HCT116 (cell line): ENCODE measurements at regions not wholly inside any gene's neighbourhood (a gene's known extent, or its start where the extent isn't known, plus 50 kb on each side); places are given as distances from the start of the nearest gene placed in this dataset.

Source experiments
- ATAC-seq: fragments of 200-7000 bp; cut with Tn5 transposase; 2 replicates; pipeline ENCODE4 v1.9.1; 2020; ENCODE audit warnings: mild to moderate bottlenecking, moderate library complexity
- BruUV-seq: library from RNA; stranded (reverse); fragments of 400-500 nt; replicated peaks from 2 replicates; lab custom pipeline; 2021; lab: Mats Ljungman, UMichigan
- CTCF ChIA-PET: fragments of 300-600 bp; sonication (Branson Sonifier 250); formaldehyde crosslinking; loops from one replicate; lab custom pipeline; 2021; ENCODE audit warnings: antibody characterized with exemption; lab: Charles Lee
- POLR2A ChIA-PET: fragments of 300-600, 350-600 bp; sonication (Branson Sonifier 250); formaldehyde crosslinking; loops from one replicate; lab custom pipeline; 2021; ENCODE audit warnings: antibody characterized with exemption; lab: Charles Lee
- RAD21 ChIA-PET, 2 experiments: fragments of 300-600 bp; sonication (Branson Sonifier 250); formaldehyde crosslinking; loops; one replicate each; lab custom pipeline; 2023; ENCODE audit warnings: low total read pairs in 2 of 2; ENCODE audit not compliant: uncharacterized antibody in 2 of 2, unreplicated experiment in 2 of 2, low non-redundant PET in 1 of 2; lab: Charles Lee
- DNase-seq: peaks from one replicate; pipeline ENCODE4 v3.0.0-alpha.2; 2010; ENCODE audit warnings: low read depth, low spot score
- H2AFZ ChIP-seq: fragments of 200-600 bp; shearing (Covaris generic), sonication (generic); 2 replicates; pipeline ENCODE4 v1.6.1; 2017; ENCODE audit warnings: low read depth, mixed run types, mixed read lengths, antibody characterized with exemption, low read length; ENCODE audit not compliant: poor library complexity, severe bottlenecking
- H3K27ac ChIP-seq: 2 replicates; pipeline ENCODE4 v1.5.1; 2012; ENCODE audit warnings: low read depth, low read length
- H3K27me3 ChIP-seq: fragments of 200-600 bp; sonication (generic); 2 replicates; pipeline ENCODE4 v1.6.1; 2016; ENCODE audit warnings: mixed run types, low read length, mixed read lengths; ENCODE audit not compliant: insufficient read depth
- H3K36me3 ChIP-seq, 2 experiments: fragments of 200-500 bp in 1 of 2; fragments of 200-600 bp in 1 of 2; sonication (Bioruptor generic) in 1 of 2; sonication (generic) in 1 of 2; 2 replicates each; pipeline versions ENCODE4 v1.5.1 to v1.6.1; 2014 to 2016; ENCODE audit warnings: low read length in 2 of 2, inconsistent platforms in 1 of 2, mixed read lengths in 1 of 2, mixed run types in 1 of 2; ENCODE audit not compliant: insufficient read depth in 2 of 2, control insufficient read depth in 1 of 2
- H3K4me1 ChIP-seq, 2 experiments: fragments of 200-600 bp in 1 of 2; sonication (generic) in 1 of 2; 2 replicates each; pipeline versions ENCODE4 v1.5.1 to v1.6.1; 2012 to 2017; ENCODE audit warnings: low read length in 2 of 2, inconsistent platforms in 1 of 2, mild to moderate bottlenecking in 1 of 2, mixed read lengths in 1 of 2, mixed run types in 1 of 2, moderate library complexity in 1 of 2; ENCODE audit not compliant: insufficient read depth in 2 of 2, control insufficient read depth in 1 of 2
- H3K4me2 ChIP-seq: fragments of 200-600 bp; sonication (generic); 2 replicates; pipeline ENCODE4 v1.6.1; 2017; ENCODE audit warnings: mixed run types, low read length, mixed read lengths
- H3K4me3 ChIP-seq, 2 experiments: fragments of 200-600 bp in 1 of 2; sonication (generic) in 1 of 2; replicated peaks in 1 of 2; 2 replicates each; pipeline ENCODE4 v1.5.1; 2011 to 2016; ENCODE audit warnings: low read length in 2 of 2, control low read depth in 1 of 2, low read depth in 1 of 2, mild to moderate bottlenecking in 1 of 2, mixed read lengths in 1 of 2, mixed run types in 1 of 2
- H3K79me2 ChIP-seq: fragments of 200-600 bp; sonication (generic); 2 replicates; pipeline ENCODE4 v1.6.1; 2017; ENCODE audit warnings: mild to moderate bottlenecking, mixed run types, low read length, moderate library complexity, mixed read lengths; ENCODE audit not compliant: insufficient read depth
- H3K9ac ChIP-seq: fragments of 200-600 bp; sonication (generic); 2 replicates; pipeline ENCODE4 v1.6.1; 2016; ENCODE audit warnings: low read length, mixed read lengths
- H3K9me2 ChIP-seq: fragments of 200-600 bp; sonication (generic), shearing (Covaris generic); 2 replicates; pipeline ENCODE4 v1.6.1; 2017; ENCODE audit warnings: mixed run types, mild to moderate bottlenecking, moderate library complexity; ENCODE audit not compliant: insufficient read depth
- H3K9me3 ChIP-seq, 2 experiments: fragments of 200-500 bp in 1 of 2; fragments of 200-600 bp in 1 of 2; sonication (Bioruptor generic) in 1 of 2; sonication (generic) in 1 of 2; 2 replicates each; pipeline ENCODE4 v1.6.1; 2014 to 2017; ENCODE audit warnings: low read length in 2 of 2, mixed read lengths in 2 of 2, inconsistent platforms in 1 of 2, low read depth in 1 of 2, mild to moderate bottlenecking in 1 of 2, mixed run types in 1 of 2, moderate library complexity in 1 of 2; ENCODE audit not compliant: control insufficient read depth in 1 of 2, insufficient read depth in 1 of 2
- H4K20me1 ChIP-seq: fragments of 200-600 bp; sonication (generic), shearing (Covaris generic); 2 replicates; pipeline ENCODE4 v1.6.1; 2017; ENCODE audit warnings: mixed run types, mild to moderate bottlenecking, moderate library complexity; ENCODE audit not compliant: insufficient read depth
- CEBPB ChIP-seq: IDR thresholded peaks from 2 replicates; pipeline ENCODE4 v1.6.1; 2012; ENCODE audit warnings: low read depth
- EGR1 ChIP-seq: IDR thresholded peaks from 2 replicates; pipeline ENCODE4 v1.6.1; 2012; ENCODE audit warnings: low read depth
- ELF1 ChIP-seq: IDR thresholded peaks from 2 replicates; pipeline ENCODE4 v1.6.1; 2012; ENCODE audit warnings: low read depth, borderline replicate concordance
- EZH2 ChIP-seq: fragments of 200-600 bp; sonication (generic); IDR thresholded peaks from 2 replicates; pipeline ENCODE4 v1.6.1; 2017; ENCODE audit warnings: antibody characterized with exemption, mixed run types
- EZH2phosphoT487 ChIP-seq: fragments of 200-600 bp; IDR thresholded peaks from 2 replicates; pipeline ENCODE4 v1.6.1; 2018; ENCODE audit warnings: antibody characterized with exemption, borderline replicate concordance
- JUND ChIP-seq: IDR thresholded peaks from 2 replicates; pipeline ENCODE4 v1.6.1; 2012
- POLR2A ChIP-seq: IDR thresholded peaks from 2 replicates; pipeline ENCODE4 v1.7.0; 2011; ENCODE audit warnings: borderline replicate concordance; ENCODE audit not compliant: insufficient read depth, insufficient read length; ENCODE audit errors: extremely low read depth
- POLR2AphosphoS5 ChIP-seq: IDR thresholded peaks from 2 replicates; pipeline ENCODE4 v1.6.1; 2011; ENCODE audit warnings: mild to moderate bottlenecking, low read depth, low read length, moderate library complexity
- SIN3A ChIP-seq: IDR thresholded peaks from 2 replicates; pipeline ENCODE4 v1.6.1; 2012; ENCODE audit warnings: low read depth
- SP1 ChIP-seq: IDR thresholded peaks from 2 replicates; pipeline ENCODE4 v1.6.1; 2012; ENCODE audit warnings: low read depth
- YY1 ChIP-seq: IDR thresholded peaks from 2 replicates; pipeline ENCODE4 v1.6.1; 2011; ENCODE audit warnings: low read length, low read depth, moderate library complexity, mild to moderate bottlenecking; ENCODE audit not compliant: insufficient replicate concordance; ENCODE audit errors: extremely low read depth
- ZFX ChIP-seq: fragments of 450-650 bp; IDR thresholded peaks from 2 replicates; pipeline ENCODE4 v1.6.1; 2017
- ZNF274 ChIP-seq: fragments of 200-500 bp; sonication (Bioruptor generic); IDR thresholded peaks from 2 replicates; pipeline ENCODE4 v1.6.1; 2014; ENCODE audit warnings: mild to moderate bottlenecking, low read depth, low read length, inconsistent platforms
- intact Hi-C: fragments of 100-400 bp; cut with micrococcal nuclease; formaldehyde crosslinking; loops from 2 replicates; pipeline ENCODE4 v1.10.0; 2022
- TF ChIP-seq, protein P1 (sequence below): IDR thresholded peaks from 2 replicates; pipeline ENCODE4 v1.6.1; 2012; ENCODE audit warnings: low read depth
- TF ChIP-seq, protein P2 (sequence below): IDR thresholded peaks from 2 replicates; pipeline ENCODE4 v1.6.1; 2012
- TF ChIP-seq, protein P3 (sequence below): IDR thresholded peaks from 2 replicates; pipeline ENCODE4 v1.6.1; 2012

DNA sequence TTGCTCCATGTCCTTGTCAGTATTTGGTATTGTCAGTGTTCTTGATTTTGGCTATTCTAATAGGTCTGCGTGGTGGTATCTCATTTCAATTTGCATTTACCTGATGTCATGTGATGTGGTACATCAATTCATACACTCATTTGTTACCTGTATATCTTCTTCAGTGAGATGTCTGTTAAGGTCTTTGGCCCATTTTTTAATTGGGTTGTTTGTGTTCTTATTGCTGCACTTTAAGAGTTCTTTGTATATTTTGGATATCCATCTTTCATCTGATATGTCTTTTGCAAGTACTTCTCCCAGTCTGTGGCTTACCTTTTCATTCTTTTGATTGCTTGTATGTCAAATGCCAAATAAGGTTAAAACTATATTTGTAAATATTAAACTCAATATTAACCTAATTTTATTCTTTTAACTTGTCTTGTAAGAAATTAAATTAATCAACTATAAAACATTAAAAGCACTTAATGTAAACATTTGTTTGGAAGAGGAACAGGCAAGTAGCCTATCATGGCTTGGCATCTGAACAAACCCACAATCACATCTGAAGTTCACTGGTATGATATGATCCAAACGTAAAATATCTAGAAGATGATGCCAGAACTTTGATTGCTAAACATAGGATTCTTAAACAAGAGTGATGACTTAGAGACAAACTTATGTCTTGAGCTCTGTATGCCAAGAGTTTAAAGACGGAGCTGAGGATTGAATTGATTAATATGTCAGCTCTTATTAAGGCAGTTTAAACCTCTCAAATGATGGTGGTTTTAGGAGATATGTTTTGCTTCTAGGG is 587.3 kb downstream of the ANXA1 start:
- H3K4me3 ChIP-seq, result no peak overlapping the region
- no peaks in the 10 kb centered on the region for H3K4me1 ChIP-seq
- no peak overlapping the region for H3K9ac ChIP-seq
- H3K4me2 ChIP-seq, result no peak overlapping the region
- no peaks in the 10 kb centered on the region for H3K9me2 ChIP-seq
- ChIA-PET CTCF (no interaction called here), RAD21 (no interaction called here), POLR2A (no interaction called here)
- intact Hi-C loops, result no loop called here
- DNase-seq (no peak), ATAC-seq (no peak)
- H3K79me2 ChIP-seq, result no peaks in the 10 kb centered on the region
- H2AFZ ChIP-seq, result no peak overlapping the region
- no peaks in the 10 kb centered on the region for H3K9me3 ChIP-seq
- no peaks in the 10 kb centered on the region for H3K36me3 ChIP-seq
- no peaks in the 10 kb centered on the region for H3K27me3 ChIP-seq
- H4K20me1 ChIP-seq, result no peaks in the 10 kb centered on the region
- TF ChIP-seq JUND (no peak), ZFX (no peak), POLR2AphosphoS5 (no peak), EGR1 (no peak), POLR2A (no peak), CEBPB (no peak), EZH2 (no peak), YY1 (no peak), ZNF274 (no peak), SP1 (no peak), SIN3A (no peak), ELF1 (no peak), EZH2phosphoT487 (no peak)
- TF ChIP-seq, protein P1, sequence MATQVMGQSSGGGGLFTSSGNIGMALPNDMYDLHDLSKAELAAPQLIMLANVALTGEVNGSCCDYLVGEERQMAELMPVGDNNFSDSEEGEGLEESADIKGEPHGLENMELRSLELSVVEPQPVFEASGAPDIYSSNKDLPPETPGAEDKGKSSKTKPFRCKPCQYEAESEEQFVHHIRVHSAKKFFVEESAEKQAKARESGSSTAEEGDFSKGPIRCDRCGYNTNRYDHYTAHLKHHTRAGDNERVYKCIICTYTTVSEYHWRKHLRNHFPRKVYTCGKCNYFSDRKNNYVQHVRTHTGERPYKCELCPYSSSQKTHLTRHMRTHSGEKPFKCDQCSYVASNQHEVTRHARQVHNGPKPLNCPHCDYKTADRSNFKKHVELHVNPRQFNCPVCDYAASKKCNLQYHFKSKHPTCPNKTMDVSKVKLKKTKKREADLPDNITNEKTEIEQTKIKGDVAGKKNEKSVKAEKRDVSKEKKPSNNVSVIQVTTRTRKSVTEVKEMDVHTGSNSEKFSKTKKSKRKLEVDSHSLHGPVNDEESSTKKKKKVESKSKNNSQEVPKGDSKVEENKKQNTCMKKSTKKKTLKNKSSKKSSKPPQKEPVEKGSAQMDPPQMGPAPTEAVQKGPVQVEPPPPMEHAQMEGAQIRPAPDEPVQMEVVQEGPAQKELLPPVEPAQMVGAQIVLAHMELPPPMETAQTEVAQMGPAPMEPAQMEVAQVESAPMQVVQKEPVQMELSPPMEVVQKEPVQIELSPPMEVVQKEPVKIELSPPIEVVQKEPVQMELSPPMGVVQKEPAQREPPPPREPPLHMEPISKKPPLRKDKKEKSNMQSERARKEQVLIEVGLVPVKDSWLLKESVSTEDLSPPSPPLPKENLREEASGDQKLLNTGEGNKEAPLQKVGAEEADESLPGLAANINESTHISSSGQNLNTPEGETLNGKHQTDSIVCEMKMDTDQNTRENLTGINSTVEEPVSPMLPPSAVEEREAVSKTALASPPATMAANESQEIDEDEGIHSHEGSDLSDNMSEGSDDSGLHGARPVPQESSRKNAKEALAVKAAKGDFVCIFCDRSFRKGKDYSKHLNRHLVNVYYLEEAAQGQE, result no peak
- TF ChIP-seq, protein P2, sequence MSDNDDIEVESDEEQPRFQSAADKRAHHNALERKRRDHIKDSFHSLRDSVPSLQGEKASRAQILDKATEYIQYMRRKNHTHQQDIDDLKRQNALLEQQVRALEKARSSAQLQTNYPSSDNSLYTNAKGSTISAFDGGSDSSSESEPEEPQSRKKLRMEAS, result no peak
- TF ChIP-seq, protein P3, sequence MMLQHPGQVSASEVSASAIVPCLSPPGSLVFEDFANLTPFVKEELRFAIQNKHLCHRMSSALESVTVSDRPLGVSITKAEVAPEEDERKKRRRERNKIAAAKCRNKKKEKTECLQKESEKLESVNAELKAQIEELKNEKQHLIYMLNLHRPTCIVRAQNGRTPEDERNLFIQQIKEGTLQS, result no peak
- no TSS peak for BruUV-seq
- no peak overlapping the region for H3K27ac ChIP-seq
